ENCODE measurements at regions not wholly inside any gene's neighbourhood (a gene's known extent, or its start where the extent isn't known, plus 50 kb on each side); places are given as distances from the start of the nearest gene placed in this dataset.

DNA sequence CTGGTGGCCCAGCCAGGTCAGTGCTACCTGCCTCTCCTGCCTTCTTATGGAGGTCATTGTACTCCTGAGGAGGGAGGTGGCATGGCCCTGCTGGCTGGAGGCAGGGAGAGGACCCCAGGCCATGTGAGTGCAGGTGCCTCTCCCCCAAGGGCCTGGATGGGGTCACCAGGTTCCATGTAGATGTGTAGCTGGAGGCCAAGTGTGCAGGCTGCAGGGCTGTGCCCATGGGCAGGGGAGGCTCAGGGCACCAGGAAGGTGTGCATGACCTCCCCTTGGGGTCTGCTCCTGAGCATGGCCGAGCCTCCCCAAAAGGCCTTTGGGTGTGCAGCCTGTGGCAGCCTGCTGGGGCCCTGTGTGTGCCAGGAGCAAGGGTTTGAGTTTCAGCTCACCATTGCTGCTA, 128.1 kb upstream of the HDAC4 start:
- TF ChIP-seq, protein P1, sequence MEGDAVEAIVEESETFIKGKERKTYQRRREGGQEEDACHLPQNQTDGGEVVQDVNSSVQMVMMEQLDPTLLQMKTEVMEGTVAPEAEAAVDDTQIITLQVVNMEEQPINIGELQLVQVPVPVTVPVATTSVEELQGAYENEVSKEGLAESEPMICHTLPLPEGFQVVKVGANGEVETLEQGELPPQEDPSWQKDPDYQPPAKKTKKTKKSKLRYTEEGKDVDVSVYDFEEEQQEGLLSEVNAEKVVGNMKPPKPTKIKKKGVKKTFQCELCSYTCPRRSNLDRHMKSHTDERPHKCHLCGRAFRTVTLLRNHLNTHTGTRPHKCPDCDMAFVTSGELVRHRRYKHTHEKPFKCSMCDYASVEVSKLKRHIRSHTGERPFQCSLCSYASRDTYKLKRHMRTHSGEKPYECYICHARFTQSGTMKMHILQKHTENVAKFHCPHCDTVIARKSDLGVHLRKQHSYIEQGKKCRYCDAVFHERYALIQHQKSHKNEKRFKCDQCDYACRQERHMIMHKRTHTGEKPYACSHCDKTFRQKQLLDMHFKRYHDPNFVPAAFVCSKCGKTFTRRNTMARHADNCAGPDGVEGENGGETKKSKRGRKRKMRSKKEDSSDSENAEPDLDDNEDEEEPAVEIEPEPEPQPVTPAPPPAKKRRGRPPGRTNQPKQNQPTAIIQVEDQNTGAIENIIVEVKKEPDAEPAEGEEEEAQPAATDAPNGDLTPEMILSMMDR (IDR thresholded peaks at IDR 0.05; ENCODE audit: insufficient read depth, low read depth, low read length): no peak
- no peak overlapping the region for H3K4me3 ChIP-seq (ENCODE audit: low read depth, low read length)
- no peak for DNase-seq (ENCODE audit: low read depth)

DNA sequence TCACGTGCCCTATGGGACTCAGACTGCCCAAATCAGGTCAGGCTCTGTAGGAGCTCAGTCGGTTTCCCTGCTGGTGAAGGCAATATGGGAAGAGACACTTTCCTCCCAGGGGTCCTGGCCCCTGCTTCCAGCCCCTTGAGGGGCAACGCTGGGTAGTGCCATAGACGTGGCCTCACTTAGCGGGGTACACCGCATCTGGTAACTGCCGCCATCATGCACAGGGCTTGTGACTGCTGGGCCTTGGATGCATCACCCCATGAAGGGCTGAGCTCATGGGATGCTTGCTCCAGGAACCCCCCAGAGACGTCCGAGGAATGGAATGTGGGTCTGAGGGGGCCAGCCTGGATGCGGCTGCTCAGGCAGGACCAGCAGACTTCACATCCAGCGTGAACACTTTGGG, 127.3 kb upstream of the HDAC4 start:
- TF ChIP-seq, protein P1 (IDR thresholded peaks at IDR 0.05; ENCODE audit: insufficient read depth, low read depth, low read length): no peak
- no peak for DNase-seq (ENCODE audit: low read depth)
- H3K4me3 ChIP-seq (ENCODE audit: low read depth, low read length): no peak overlapping the region

DNA sequence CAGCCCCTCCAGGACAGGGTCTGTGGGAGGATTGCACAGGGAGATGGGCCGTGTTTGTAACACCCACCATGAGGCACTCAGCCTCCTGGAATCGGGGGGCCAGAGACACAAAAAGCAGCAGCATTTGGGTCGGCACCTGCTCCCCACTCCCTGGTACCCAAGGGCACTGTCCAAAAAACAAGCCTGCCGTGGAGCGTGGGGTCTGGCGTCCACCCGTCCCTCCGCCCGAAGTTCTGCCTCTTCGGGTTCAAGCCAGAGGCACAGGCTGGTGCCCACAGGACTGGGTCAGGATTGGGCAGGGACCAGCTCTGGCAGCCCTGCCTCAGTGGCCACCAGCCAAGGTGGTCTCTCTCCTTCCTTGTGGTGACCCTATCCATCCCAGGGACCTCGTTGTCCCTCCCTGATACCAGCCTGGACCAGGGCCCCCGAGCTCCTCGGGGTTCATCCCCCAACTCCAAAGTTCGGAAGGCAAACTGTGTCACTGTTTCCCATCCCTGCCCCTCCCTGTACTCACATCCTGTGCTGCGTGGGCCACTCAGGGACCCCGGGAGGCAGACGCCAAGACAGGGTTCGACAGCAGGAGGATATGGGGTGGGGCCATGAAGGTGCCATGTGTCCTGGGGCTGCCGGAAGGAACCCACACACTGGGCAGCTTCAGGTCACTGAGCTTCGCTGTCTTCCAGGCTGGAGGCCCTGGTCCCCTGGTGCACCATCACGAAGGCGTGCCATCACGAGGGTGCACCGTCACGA, 126.0 kb upstream of the HDAC4 start:
- TF ChIP-seq, protein P1 (IDR thresholded peaks at IDR 0.05; ENCODE audit: insufficient read depth, low read depth, low read length): no peak
- H3K4me3 ChIP-seq (ENCODE audit: low read depth, low read length): no peak overlapping the region
- no peak for DNase-seq (ENCODE audit: low read depth)

- TF ChIP-seq, protein P1 (IDR thresholded peaks at IDR 0.05; ENCODE audit: insufficient read depth, low read depth, low read length): no peak
- no peak for DNase-seq (ENCODE audit: low read depth)
- H3K4me3 ChIP-seq (ENCODE audit: low read depth, low read length): no peak overlapping the region
Measured at GRCh38 chr2:239526038-239526437, 125.2 kb upstream of the HDAC4 start.

DNA sequence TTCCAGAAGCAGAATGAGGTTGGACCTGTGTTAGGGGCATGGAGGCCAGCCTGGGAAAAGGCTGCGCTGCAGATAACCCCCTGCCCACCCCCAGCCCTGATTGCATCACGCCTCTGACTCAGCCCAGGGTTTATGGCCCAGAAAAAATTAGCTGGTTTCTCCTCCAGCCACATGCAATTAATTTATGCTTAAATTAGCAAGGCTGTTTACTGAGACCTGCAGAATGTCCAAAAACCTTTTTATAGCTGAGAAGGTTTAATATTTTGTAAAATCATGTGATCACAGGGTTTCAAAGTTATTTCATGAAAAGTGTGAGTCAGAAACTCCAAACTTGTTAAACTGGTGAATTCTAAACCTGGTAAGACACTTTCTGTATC, 123.1 kb upstream of the HDAC4 start:
- DNase-seq (ENCODE audit: low read depth): peak; percentile 50

DNA sequence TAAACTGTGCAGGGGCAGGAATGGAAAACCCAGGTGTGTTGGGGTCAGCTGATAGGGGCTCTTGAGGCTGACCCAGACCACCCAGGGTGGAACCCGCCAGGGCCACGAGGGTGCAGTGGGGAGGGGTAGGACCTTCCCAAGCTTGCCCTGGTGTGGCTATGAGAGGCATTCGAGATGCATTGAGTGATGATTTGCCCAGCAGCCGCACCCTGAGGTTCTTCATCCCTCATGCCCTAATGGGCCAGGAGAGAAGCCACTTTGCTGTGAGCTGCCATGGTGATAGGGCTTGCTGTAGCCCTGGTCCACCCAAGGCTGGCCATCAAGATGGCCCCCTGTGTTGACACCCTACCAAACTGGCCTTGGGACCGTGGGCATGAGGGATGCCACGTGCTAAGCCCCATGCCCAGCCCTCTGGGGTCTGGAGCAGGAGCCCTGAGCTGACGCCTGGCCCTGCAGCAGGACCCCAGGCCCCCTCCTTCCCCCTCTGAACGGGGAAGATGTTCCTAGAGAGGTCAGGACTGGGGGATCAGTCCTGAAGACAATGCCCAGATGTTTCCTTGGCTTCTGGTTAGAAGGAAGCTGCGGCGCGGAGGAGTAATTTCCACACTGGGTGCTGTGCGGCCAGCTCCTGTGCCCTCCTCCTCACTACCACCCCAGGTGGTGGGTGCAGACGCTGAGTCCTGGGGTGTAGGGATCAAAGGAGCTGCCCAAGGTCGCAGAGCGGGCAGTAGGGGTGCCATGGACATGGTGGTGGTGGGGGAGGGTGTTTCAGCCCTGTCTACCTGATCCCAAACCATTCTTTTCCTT, 122.5 kb upstream of the HDAC4 start:
- TF ChIP-seq, protein P1 (IDR thresholded peaks at IDR 0.05; ENCODE audit: insufficient read depth, low read depth, low read length): no peak
- no peak for DNase-seq (ENCODE audit: low read depth)
- H3K4me3 ChIP-seq (ENCODE audit: low read depth, low read length): no peak overlapping the region

More for the DNA sequence above, 123.1 kb upstream of the HDAC4 start:
- H3K4me3 ChIP-seq (ENCODE audit: low read depth, low read length): no peak overlapping the region
- TF ChIP-seq, protein P1 (IDR thresholded peaks at IDR 0.05; ENCODE audit: insufficient read depth, low read depth, low read length): no peak
